ENCODE measurements at regions not wholly inside any gene's neighbourhood (a gene's known extent, or its start where the extent isn't known, plus 50 kb on each side); places are given as distances from the start of the nearest gene placed in this dataset.

DNA sequence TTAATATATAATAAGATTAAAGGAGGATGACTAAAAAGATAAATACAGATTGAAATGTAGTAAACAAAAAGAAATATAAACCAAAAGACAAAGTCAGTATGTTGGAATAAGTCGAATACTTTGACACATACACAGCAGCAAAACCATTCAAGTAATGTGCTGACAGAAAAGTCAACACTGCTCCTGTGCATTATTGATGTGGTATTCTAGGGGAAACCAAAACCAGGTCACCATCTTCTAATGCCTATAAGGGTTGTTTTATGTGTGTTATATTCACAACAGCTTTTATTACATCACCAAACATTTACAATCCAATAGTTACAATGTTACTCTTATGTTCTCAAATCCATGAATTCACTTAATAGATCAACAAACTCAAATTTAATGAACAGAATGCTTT, 111.8 kb upstream of the DKK2 start:
- no peak overlapping the region for H3K4me3 ChIP-seq (ENCODE audit: low read depth in 1 of 2, low read length in 2 of 2)
- H3K9me3 ChIP-seq (ENCODE audit: insufficient read depth, low read length, severe bottlenecking) = no peaks in the 10 kb centered on the region
- no peak overlapping the region for H3K27ac ChIP-seq (ENCODE audit: low read length)
- H3K27me3 ChIP-seq (ENCODE audit: insufficient read depth, low read length, poor library complexity) = no peaks in the 10 kb centered on the region
- H2AFZ ChIP-seq (ENCODE audit: low read depth, low read length) = no peak overlapping the region
- H3K9ac ChIP-seq (ENCODE audit: low read depth, low read length) = no peak overlapping the region
- DNase-seq (no peak), ATAC-seq (ENCODE audit: insufficient read depth, low read depth) (peak; percentile 61; the same call in 1 of the 3 replicates)
- no peaks in the 10 kb centered on the region for H4K20me1 ChIP-seq (ENCODE audit: insufficient read depth, low read length)
- no peak for TF ChIP-seq EZH2 (IDR thresholded peaks at IDR 0.05; ENCODE audit: borderline replicate concordance, low read depth, low read length, severe bottlenecking)
- no peak overlapping the region for H3K4me2 ChIP-seq (ENCODE audit: insufficient read depth, low read length)
- H3K36me3 ChIP-seq (ENCODE audit: insufficient read depth, low read length) = no peaks in the 10 kb centered on the region
- no peaks in the 10 kb centered on the region for H3K79me2 ChIP-seq (ENCODE audit: insufficient read depth, low read length)
- H3K4me1 ChIP-seq (ENCODE audit: insufficient read depth, low read length) = no peaks in the 10 kb centered on the region

DNA sequence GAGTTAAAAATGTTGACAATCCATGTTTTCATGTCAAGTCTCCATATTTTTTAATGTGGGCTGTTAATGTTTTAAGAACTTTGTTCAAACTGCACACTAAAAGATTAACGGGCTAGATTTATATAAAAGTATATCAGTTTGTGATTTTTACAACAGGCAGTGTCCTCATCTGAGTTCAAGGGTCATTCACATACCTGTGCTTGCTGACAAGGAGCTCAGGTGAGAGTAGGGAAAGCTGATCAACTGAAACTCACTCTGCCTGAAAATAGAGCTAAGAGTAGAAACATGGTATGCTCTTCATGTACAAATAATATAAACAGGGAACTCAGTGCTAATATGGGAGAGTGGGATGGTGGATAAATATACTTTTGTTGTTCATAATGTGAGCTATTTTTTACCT, 102.3 kb upstream of the DKK2 start:
- TF ChIP-seq EZH2 (IDR thresholded peaks at IDR 0.05; ENCODE audit: borderline replicate concordance, low read depth, low read length, severe bottlenecking) = no peak
- TF ChIP-seq, protein P1, sequence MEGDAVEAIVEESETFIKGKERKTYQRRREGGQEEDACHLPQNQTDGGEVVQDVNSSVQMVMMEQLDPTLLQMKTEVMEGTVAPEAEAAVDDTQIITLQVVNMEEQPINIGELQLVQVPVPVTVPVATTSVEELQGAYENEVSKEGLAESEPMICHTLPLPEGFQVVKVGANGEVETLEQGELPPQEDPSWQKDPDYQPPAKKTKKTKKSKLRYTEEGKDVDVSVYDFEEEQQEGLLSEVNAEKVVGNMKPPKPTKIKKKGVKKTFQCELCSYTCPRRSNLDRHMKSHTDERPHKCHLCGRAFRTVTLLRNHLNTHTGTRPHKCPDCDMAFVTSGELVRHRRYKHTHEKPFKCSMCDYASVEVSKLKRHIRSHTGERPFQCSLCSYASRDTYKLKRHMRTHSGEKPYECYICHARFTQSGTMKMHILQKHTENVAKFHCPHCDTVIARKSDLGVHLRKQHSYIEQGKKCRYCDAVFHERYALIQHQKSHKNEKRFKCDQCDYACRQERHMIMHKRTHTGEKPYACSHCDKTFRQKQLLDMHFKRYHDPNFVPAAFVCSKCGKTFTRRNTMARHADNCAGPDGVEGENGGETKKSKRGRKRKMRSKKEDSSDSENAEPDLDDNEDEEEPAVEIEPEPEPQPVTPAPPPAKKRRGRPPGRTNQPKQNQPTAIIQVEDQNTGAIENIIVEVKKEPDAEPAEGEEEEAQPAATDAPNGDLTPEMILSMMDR (IDR thresholded peaks at IDR 0.05; ENCODE audit: borderline replicate concordance, extremely low read depth, low read length, poor library complexity, severe bottlenecking) = no peak
- no peak for ATAC-seq (ENCODE audit: insufficient read depth, low read depth)

DNA sequence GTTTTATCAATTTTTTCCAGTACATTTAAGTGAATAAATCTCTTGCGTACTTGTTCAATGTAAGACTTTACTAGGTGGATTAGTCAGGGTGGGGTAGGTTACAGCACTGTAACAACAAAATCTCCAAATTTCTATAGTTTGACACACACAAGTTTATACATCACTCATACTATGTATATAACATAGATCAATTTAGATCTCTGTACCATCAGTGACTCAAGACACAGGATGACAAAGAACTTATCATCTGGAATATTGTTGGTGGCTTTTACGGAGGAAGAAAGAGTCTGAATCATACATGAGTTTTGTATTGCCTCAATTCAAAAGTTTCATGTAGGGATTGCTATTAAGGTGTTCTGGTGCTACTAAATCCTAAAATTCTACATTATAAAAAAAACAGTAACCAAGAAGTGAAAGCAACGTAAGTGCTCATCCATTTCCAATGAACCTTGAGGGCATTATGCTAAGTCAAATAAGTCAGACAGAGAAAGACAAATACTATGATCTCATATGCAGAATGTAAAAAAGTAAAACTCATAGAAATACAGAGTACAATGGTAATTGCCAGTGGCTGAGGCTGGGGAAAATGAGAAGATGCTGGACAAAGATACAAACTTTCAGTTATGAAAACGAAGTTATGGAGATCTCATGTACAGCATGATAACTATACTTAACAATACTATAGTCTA, 98.0 kb upstream of the DKK2 start:
- ATAC-seq (ENCODE audit: insufficient read depth, low read depth) = no peak
- H3K27ac ChIP-seq (ENCODE audit: low read length) = no peak overlapping the region
- no peaks in the 10 kb centered on the region for H4K20me1 ChIP-seq (ENCODE audit: insufficient read depth, low read length)

More for the DNA sequence above, 102.3 kb upstream of the DKK2 start:
- no peaks in the 10 kb centered on the region for H3K79me2 ChIP-seq (ENCODE audit: insufficient read depth, low read length)
- peaks cover 3% of the 10 kb centered on the region for H3K27me3 ChIP-seq (ENCODE audit: insufficient read depth, low read length, poor library complexity)
- no peak overlapping the region for H3K27ac ChIP-seq (ENCODE audit: low read length)
- no peaks in the 10 kb centered on the region for H4K20me1 ChIP-seq (ENCODE audit: insufficient read depth, low read length)
- no peak overlapping the region for H2AFZ ChIP-seq (ENCODE audit: low read depth, low read length)
- no peak for DNase-seq
- no peak overlapping the region for H3K4me3 ChIP-seq (ENCODE audit: low read depth in 1 of 2, low read length in 2 of 2)
- no peaks in the 10 kb centered on the region for H3K9me3 ChIP-seq (ENCODE audit: insufficient read depth, low read length, severe bottlenecking)
- no peaks in the 10 kb centered on the region for H3K36me3 ChIP-seq (ENCODE audit: insufficient read depth, low read length)
- no peak overlapping the region for H3K4me2 ChIP-seq (ENCODE audit: insufficient read depth, low read length)
- H3K9ac ChIP-seq (ENCODE audit: low read depth, low read length) = no peak overlapping the region
- H3K4me1 ChIP-seq (ENCODE audit: insufficient read depth, low read length) = no peaks in the 10 kb centered on the region

GRCh38 chr4:107131295-107131694, 95.2 kb upstream of the DKK2 start:
- no peaks in the 10 kb centered on the region for H3K4me1 ChIP-seq (ENCODE audit: insufficient read depth, low read length)
- H3K4me3 ChIP-seq (ENCODE audit: low read depth in 1 of 2, low read length in 2 of 2) = no peak overlapping the region
- H2AFZ ChIP-seq (ENCODE audit: low read depth, low read length) = no peak overlapping the region
- no peaks in the 10 kb centered on the region for H4K20me1 ChIP-seq (ENCODE audit: insufficient read depth, low read length)
- ATAC-seq (ENCODE audit: insufficient read depth, low read depth) (no peak), DNase-seq (no peak)
- H3K9ac ChIP-seq (ENCODE audit: low read depth, low read length) = no peak overlapping the region
- TF ChIP-seq EZH2 (IDR thresholded peaks at IDR 0.05; ENCODE audit: borderline replicate concordance, low read depth, low read length, severe bottlenecking) = no peak
- TF ChIP-seq, protein P1 (IDR thresholded peaks at IDR 0.05; ENCODE audit: borderline replicate concordance, extremely low read depth, low read length, poor library complexity, severe bottlenecking) = no peak
- H3K27ac ChIP-seq (ENCODE audit: low read length) = no peak overlapping the region
- no peaks in the 10 kb centered on the region for H3K79me2 ChIP-seq (ENCODE audit: insufficient read depth, low read length)
- no peak overlapping the region for H3K4me2 ChIP-seq (ENCODE audit: insufficient read depth, low read length)
- peaks cover 7% of the 10 kb centered on the region for H3K27me3 ChIP-seq (ENCODE audit: insufficient read depth, low read length, poor library complexity)
- H3K36me3 ChIP-seq (ENCODE audit: insufficient read depth, low read length) = no peaks in the 10 kb centered on the region
- H3K9me3 ChIP-seq (ENCODE audit: insufficient read depth, low read length, severe bottlenecking) = no peaks in the 10 kb centered on the region

More for the DNA sequence above, 98.0 kb upstream of the DKK2 start:
- no peak overlapping the region for H3K9ac ChIP-seq (ENCODE audit: low read depth, low read length)
- H3K36me3 ChIP-seq (ENCODE audit: insufficient read depth, low read length) = no peaks in the 10 kb centered on the region
- H2AFZ ChIP-seq (ENCODE audit: low read depth, low read length) = no peak overlapping the region
- DNase-seq = no peak
- H3K4me2 ChIP-seq (ENCODE audit: insufficient read depth, low read length) = no peak overlapping the region
- TF ChIP-seq EZH2 (IDR thresholded peaks at IDR 0.05; ENCODE audit: borderline replicate concordance, low read depth, low read length, severe bottlenecking) = no peak
- TF ChIP-seq, protein P1 (IDR thresholded peaks at IDR 0.05; ENCODE audit: borderline replicate concordance, extremely low read depth, low read length, poor library complexity, severe bottlenecking) = no peak
- H3K4me3 ChIP-seq (ENCODE audit: low read depth in 1 of 2, low read length in 2 of 2) = no peak overlapping the region
- H3K4me1 ChIP-seq (ENCODE audit: insufficient read depth, low read length) = no peaks in the 10 kb centered on the region
- no peaks in the 10 kb centered on the region for H3K9me3 ChIP-seq (ENCODE audit: insufficient read depth, low read length, severe bottlenecking)
- H3K27me3 ChIP-seq (ENCODE audit: insufficient read depth, low read length, poor library complexity) = peaks cover 6% of the 10 kb centered on the region
- no peaks in the 10 kb centered on the region for H3K79me2 ChIP-seq (ENCODE audit: insufficient read depth, low read length)
